OCI-LY7 (cell line): ENCODE measurements at regions not wholly inside any gene's neighbourhood (a gene's known extent, or its start where the extent isn't known, plus 50 kb on each side); places are given as distances from the start of the nearest gene placed in this dataset.

Experiments used
- BruUV-seq: library from RNA; stranded (reverse); fragments of 400-500 nt; replicated peaks from 2 replicates; lab custom pipeline; 2021; lab: Mats Ljungman, UMichigan
- CTCF ChIA-PET: fragments of 300-600 bp; sonication (Branson Sonifier 250); formaldehyde crosslinking; loops from one replicate; lab custom pipeline; 2022; ENCODE audit warnings: antibody characterized with exemption; ENCODE audit not compliant: unreplicated experiment; lab: Charles Lee
- POLR2A ChIA-PET: fragments of 300-600 bp; sonication (Branson Sonifier 250); formaldehyde crosslinking; loops from one replicate; lab custom pipeline; 2022; ENCODE audit warnings: antibody characterized with exemption; lab: Charles Lee
- DNase-seq: peaks from one replicate; pipeline ENCODE4 v3.0.0-alpha.2; 2015; ENCODE audit warnings: low spot score
- H2AFZ ChIP-seq: fragments of 200-600 bp; sonication (generic), shearing (Covaris generic); 2 replicates; pipeline ENCODE4 v1.6.1; 2014; ENCODE audit warnings: mild to moderate bottlenecking, antibody characterized with exemption, low read length, moderate library complexity
- H3K27ac ChIP-seq: fragments of 200-600 bp; sonication (generic); 2 replicates; pipeline ENCODE4 v1.5.1; 2014; ENCODE audit warnings: mixed run types, low read depth, mild to moderate bottlenecking, moderate library complexity, low read length, inconsistent platforms; ENCODE audit not compliant: poor library complexity, severe bottlenecking
- H3K36me3 ChIP-seq: fragments of 200-600 bp; sonication (generic); 2 replicates; pipeline ENCODE4 v1.6.1; 2014; ENCODE audit warnings: mild to moderate bottlenecking, antibody characterized with exemption, low read length, moderate library complexity, mixed read lengths; ENCODE audit not compliant: insufficient read depth
- H3K4me1 ChIP-seq: fragments of 200-600 bp; sonication (generic); 2 replicates; pipeline ENCODE4 v1.5.1; 2014; ENCODE audit warnings: mild to moderate bottlenecking, low read length; ENCODE audit not compliant: insufficient read depth, poor library complexity, severe bottlenecking
- H3K4me2 ChIP-seq: fragments of 200-600 bp; sonication (generic); 2 replicates; pipeline ENCODE4 v1.6.1; 2014; ENCODE audit warnings: mild to moderate bottlenecking, low read length
- H3K4me3 ChIP-seq: fragments of 200-600 bp; sonication (generic); 2 replicates; pipeline ENCODE4 v1.5.1; 2014; ENCODE audit warnings: mild to moderate bottlenecking, low read depth, low read length; ENCODE audit not compliant: poor library complexity, severe bottlenecking
- H3K79me2 ChIP-seq: fragments of 200-600 bp; sonication (generic); 2 replicates; pipeline ENCODE4 v1.6.1; 2016; ENCODE audit warnings: low read depth, mild to moderate bottlenecking, low read length, moderate library complexity, mixed read lengths; ENCODE audit not compliant: insufficient read depth
- H3K9me2 ChIP-seq: fragments of 200-600 bp; sonication (generic); 2 replicates; pipeline ENCODE4 v1.6.1; 2016; ENCODE audit warnings: mild to moderate bottlenecking, low read length, mixed read lengths; ENCODE audit not compliant: insufficient read depth
- H3K9me3 ChIP-seq: fragments of 200-600 bp; sonication (generic); 2 replicates; pipeline ENCODE4 v1.6.1; 2014; ENCODE audit warnings: mild to moderate bottlenecking, mixed run types, low read length, mixed read lengths
- H4K20me1 ChIP-seq: fragments of 200-600 bp; sonication (generic); 2 replicates; pipeline ENCODE4 v1.6.1; 2014; ENCODE audit warnings: mild to moderate bottlenecking, antibody characterized with exemption, low read length, moderate library complexity, mixed read lengths; ENCODE audit not compliant: insufficient read depth
- CTCF ChIP-seq: fragments of 200-600 bp; sonication (generic); conservative IDR thresholded peaks from 2 replicates; pipeline ENCODE4 v1.5.1; 2014; ENCODE audit warnings: mild to moderate bottlenecking, antibody characterized with exemption, low read length, moderate library complexity, mixed read lengths
- EZH2phosphoT487 ChIP-seq: fragments of 200-600 bp; sonication (generic); IDR thresholded peaks from 2 replicates; pipeline ENCODE4 v1.6.1; 2018; ENCODE audit warnings: low read depth, borderline replicate concordance, mild to moderate bottlenecking, mixed run types, antibody characterized with exemption, low read length, moderate library complexity, mixed read lengths
- intact Hi-C: fragments of 100-400 bp; cut with micrococcal nuclease; formaldehyde crosslinking; loops from one replicate; pipeline ENCODE4 v1.10.0; 2022; ENCODE audit not compliant: unreplicated experiment

DNA sequence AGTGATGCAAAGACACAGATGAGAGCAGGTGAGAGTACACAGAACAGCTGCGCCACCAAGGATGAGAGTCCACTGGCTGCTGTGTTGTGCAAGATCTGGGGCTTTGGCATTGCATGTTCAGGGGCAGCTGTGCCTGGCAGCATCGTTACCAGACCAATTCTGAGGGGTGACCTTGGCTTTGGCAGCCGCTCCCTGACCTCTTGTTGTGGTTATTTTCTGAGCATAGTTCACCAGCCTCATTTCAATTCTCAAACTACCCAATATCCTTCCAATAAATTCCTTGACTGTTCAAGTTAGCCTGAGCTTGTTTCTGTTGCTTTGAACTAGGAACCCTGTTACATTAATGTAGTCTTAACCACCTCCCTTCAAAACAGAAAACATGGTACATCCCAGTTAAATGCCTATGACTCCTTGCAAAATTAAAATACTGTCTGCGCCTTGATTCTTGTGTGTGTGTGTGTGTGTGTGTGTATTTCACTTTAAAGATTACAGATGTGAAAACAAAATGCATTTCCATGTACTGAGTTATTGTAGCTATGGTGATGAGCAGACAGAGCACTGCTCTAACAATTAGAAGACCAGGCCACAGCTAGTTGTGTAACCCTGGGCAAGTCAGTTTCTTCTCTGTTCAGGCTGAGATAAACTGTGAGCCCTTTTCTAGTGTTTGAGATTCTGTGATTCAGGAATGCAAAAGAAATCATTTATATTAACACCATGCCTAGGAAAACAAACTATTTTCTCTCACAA lies 106.3 kb upstream of the GUCA2B start:
- Histone ChIP-seq H4K20me1 (no peaks in the 10 kb centered on the region), H3K36me3 (no peaks in the 10 kb centered on the region), H3K27ac (no peak overlapping the region), H3K4me2 (no peak overlapping the region), H3K79me2 (no peaks in the 10 kb centered on the region), H2AFZ (no peak overlapping the region), H3K9me3 (no peaks in the 10 kb centered on the region), H3K9me2 (no peaks in the 10 kb centered on the region), H3K4me3 (no peak overlapping the region), H3K4me1 (no peaks in the 10 kb centered on the region)
- ChIA-PET CTCF (no interaction called here), POLR2A (no interaction called here)
- intact Hi-C loops = no loop called here
- TF ChIP-seq EZH2phosphoT487 = no peak
- no peak for TF ChIP-seq CTCF
- no TSS peak for BruUV-seq
- DNase-seq = no peak

DNA sequence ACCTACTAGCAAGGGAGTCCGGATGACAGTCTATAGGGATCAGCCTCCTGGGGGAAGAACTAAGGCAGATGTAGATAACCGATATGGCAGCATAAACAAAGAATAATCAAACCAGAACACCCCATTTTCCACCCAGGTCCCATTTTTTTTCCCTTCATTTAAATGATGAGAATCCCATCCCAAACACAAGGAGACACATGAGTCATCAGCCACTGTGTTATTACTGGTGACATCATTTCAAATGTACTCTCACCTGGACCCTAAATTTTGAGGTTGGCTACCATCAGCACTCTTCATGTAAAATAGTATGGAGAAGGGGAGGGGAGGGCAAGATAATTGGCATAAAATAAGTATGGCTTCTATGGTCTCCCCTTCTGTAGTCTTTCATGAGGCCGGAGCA lies 108.9 kb upstream of the GUCA2B start:
- CTCF ChIA-PET = no interaction called here
- intact Hi-C loops = no loop called here
- no peak overlapping the region for H3K4me3 ChIP-seq
- no peak for TF ChIP-seq CTCF
- no peak for TF ChIP-seq EZH2phosphoT487
- BruUV-seq = no TSS peak
- H3K4me1 ChIP-seq = no peaks in the 10 kb centered on the region
- no peaks in the 10 kb centered on the region for H3K36me3 ChIP-seq
- no peak overlapping the region for H3K27ac ChIP-seq
- POLR2A ChIA-PET = no interaction called here
- DNase-seq = no peak
- no peaks in the 10 kb centered on the region for H3K9me3 ChIP-seq
- H2AFZ ChIP-seq = no peak overlapping the region
- H4K20me1 ChIP-seq = no peaks in the 10 kb centered on the region
- no peaks in the 10 kb centered on the region for H3K79me2 ChIP-seq
- no peak overlapping the region for H3K4me2 ChIP-seq
- no peaks in the 10 kb centered on the region for H3K9me2 ChIP-seq

DNA sequence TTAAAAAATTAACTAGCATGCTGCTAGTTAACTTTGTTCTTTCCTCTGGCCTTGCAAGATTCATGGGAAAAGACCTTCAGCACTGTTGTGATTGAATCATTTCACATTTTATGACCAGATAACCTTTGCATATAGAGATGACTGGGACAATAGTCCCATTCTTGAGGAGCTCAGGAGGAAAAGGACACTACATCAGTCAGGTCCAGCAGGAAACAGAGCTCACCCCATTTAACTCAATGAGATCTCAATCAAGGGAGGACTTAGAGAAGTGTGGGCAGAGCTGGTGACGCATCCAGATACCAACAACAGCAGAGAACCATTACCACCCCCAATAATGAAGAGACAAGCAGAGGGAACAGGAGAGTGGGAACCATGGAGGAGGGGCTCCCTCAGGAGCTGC lies 109.4 kb upstream of the GUCA2B start:
- CTCF ChIA-PET = no interaction called here
- no peak overlapping the region for H3K4me3 ChIP-seq

More for the DNA sequence above, 109.4 kb upstream of the GUCA2B start:
- Histone ChIP-seq H3K36me3 (no peaks in the 10 kb centered on the region), H3K4me2 (no peak overlapping the region), H3K4me1 (no peaks in the 10 kb centered on the region), H2AFZ (no peak overlapping the region), H3K9me3 (no peaks in the 10 kb centered on the region), H4K20me1 (no peaks in the 10 kb centered on the region), H3K79me2 (no peaks in the 10 kb centered on the region), H3K27ac (no peak overlapping the region), H3K9me2 (no peaks in the 10 kb centered on the region)
- no peak for TF ChIP-seq EZH2phosphoT487
- TF ChIP-seq CTCF = no peak
- BruUV-seq = no TSS peak
- intact Hi-C loops = no loop called here
- POLR2A ChIA-PET = no interaction called here
- DNase-seq = no peak
